ENCODE measurements at regions not wholly inside any gene's neighbourhood (a gene's known extent, or its start where the extent isn't known, plus 50 kb on each side); places are given as distances from the start of the nearest gene placed in this dataset.

GRCh38 chr2:219798430-219798829 lies 171.0 kb downstream of the SLC4A3 start:
- Histone ChIP-seq H3K4me1 (no peaks in the 10 kb centered on the region), H3K27ac (replicated peaks) (no peak overlapping the region), H3K36me3 (no peaks in the 10 kb centered on the region), H3K4me3 (no peak overlapping the region), H3K27me3 (ENCODE audit: low read depth) (no peaks in the 10 kb centered on the region), H3K9me3 (replicated peaks) (peaks cover 5% of the 10 kb centered on the region)
- intact Hi-C loops (cut with micrococcal nuclease), result no loop called here
- TF ChIP-seq CTCF (IDR thresholded peaks at IDR 0.05; ENCODE audit: borderline replicate concordance), result no peak
- DNase-seq, result no peak

- Histone ChIP-seq H3K4me1 (no peaks in the 10 kb centered on the region), H3K36me3 (no peaks in the 10 kb centered on the region), H3K27ac (replicated peaks) (no peak overlapping the region), H3K4me3 (no peak overlapping the region), H3K27me3 (ENCODE audit: low read depth) (no peaks in the 10 kb centered on the region), H3K9me3 (replicated peaks) (peaks cover 33% of the 10 kb centered on the region)
- intact Hi-C loops (cut with micrococcal nuclease), result no loop called here
- DNase-seq, result no peak
- no peak for TF ChIP-seq CTCF (IDR thresholded peaks at IDR 0.05; ENCODE audit: borderline replicate concordance)
These were observed 175.9 kb downstream of the SLC4A3 start for GRCh38 chr2:219803294-219803693.

DNA sequence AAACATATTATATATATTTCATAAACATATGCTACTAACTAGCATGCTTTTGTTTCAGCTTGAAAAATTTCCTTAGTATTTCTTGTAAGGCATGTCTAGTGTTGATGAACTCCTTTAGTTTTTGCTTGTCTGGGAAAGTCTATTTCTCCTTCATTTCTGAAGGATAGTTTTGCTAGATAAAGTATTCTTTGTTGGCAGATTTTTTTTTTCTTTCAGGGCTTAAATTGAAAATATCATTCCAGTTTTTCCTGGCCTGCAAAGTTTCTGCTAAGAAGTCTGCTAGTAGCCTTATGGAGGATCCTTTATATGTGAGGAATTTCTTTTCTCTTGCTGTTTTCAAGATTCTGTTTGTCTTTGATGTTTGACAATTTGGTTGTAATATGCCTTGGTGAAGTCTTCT lies 183.5 kb downstream of the SLC4A3 start:
- no peak overlapping the region for H3K4me3 ChIP-seq
- peaks cover 50% of the 10 kb centered on the region for H3K9me3 ChIP-seq (replicated peaks)
- intact Hi-C loops (cut with micrococcal nuclease), result no loop called here
- no peaks in the 10 kb centered on the region for H3K36me3 ChIP-seq
- TF ChIP-seq CTCF (IDR thresholded peaks at IDR 0.05; ENCODE audit: borderline replicate concordance), result no peak
- no peak overlapping the region for H3K27ac ChIP-seq (replicated peaks)
- H3K4me1 ChIP-seq, result no peaks in the 10 kb centered on the region
- no peak for DNase-seq
- no peaks in the 10 kb centered on the region for H3K27me3 ChIP-seq (ENCODE audit: low read depth)

DNA sequence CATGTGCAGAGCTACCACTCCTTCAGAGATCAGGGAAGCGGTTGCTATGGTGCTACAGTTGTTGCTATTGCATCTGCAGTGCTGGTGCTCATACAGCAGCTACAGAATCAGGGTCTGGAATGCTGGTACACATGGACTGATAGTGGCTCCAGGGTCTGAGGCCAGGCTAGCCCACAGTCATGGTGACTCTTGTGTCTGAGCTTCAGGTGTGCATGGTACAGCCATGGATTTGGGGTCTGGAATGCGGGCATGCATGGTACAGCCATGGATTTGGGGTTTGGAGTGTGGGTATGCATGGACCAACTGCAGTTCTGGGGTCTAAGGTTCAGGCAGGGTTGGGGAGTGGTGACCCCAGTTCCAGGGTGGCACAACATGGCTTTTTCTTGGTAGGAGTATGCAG lies 185.2 kb downstream of the SLC4A3 start:
- no peak for TF ChIP-seq CTCF (IDR thresholded peaks at IDR 0.05; ENCODE audit: borderline replicate concordance)

GRCh38 chr2:219820767-219821166 lies 193.3 kb downstream of the SLC4A3 start:
- intact Hi-C loops (cut with micrococcal nuclease), result no loop called here
- no peak for TF ChIP-seq CTCF (IDR thresholded peaks at IDR 0.05; ENCODE audit: borderline replicate concordance)
- no peaks in the 10 kb centered on the region for H3K36me3 ChIP-seq
- DNase-seq, result no peak
- peaks cover 6% of the 10 kb centered on the region for H3K9me3 ChIP-seq (replicated peaks)
- no peak overlapping the region for H3K27ac ChIP-seq (replicated peaks)
- H3K27me3 ChIP-seq (ENCODE audit: low read depth), result no peaks in the 10 kb centered on the region
- H3K4me1 ChIP-seq, result no peaks in the 10 kb centered on the region
- H3K4me3 ChIP-seq, result no peak overlapping the region

More for the DNA sequence above, 185.2 kb downstream of the SLC4A3 start:
- no peaks in the 10 kb centered on the region for H3K4me1 ChIP-seq
- H3K4me3 ChIP-seq, result no peak overlapping the region
- no peaks in the 10 kb centered on the region for H3K27me3 ChIP-seq (ENCODE audit: low read depth)
- peaks cover 32% of the 10 kb centered on the region for H3K9me3 ChIP-seq (replicated peaks)
- H3K36me3 ChIP-seq, result no peaks in the 10 kb centered on the region
- no peak for DNase-seq
- intact Hi-C loops (cut with micrococcal nuclease), result no loop called here
- no peak overlapping the region for H3K27ac ChIP-seq (replicated peaks)

- no peaks in the 10 kb centered on the region for H3K36me3 ChIP-seq
- no peak overlapping the region for H3K27ac ChIP-seq (replicated peaks)
- H3K4me3 ChIP-seq, result no peak overlapping the region
- H3K4me1 ChIP-seq, result no peaks in the 10 kb centered on the region
- no peak for TF ChIP-seq CTCF (IDR thresholded peaks at IDR 0.05; ENCODE audit: borderline replicate concordance)
- no peak for DNase-seq
- no peaks in the 10 kb centered on the region for H3K27me3 ChIP-seq (ENCODE audit: low read depth)
- H3K9me3 ChIP-seq (replicated peaks), result peaks cover 6% of the 10 kb centered on the region
- intact Hi-C loops (cut with micrococcal nuclease), result no loop called here
These were observed 196.1 kb downstream of the SLC4A3 start for GRCh38 chr2:219823574-219823973.
